Activated effector memory CD4-positive, alpha-beta T cell treated with anti-CD3 and anti-CD28 coated beads, Interleukin-2, amount 50 U/mL, for 16 hours (primary cell): ENCODE measurements at regions not wholly inside any gene's neighbourhood (a gene's known extent, or its start where the extent isn't known, plus 50 kb on each side); places are given as distances from the start of the nearest gene placed in this dataset.

ENCODE experiments used
- DNase-seq: peaks from one replicate; pipeline ENCODE4 v3.0.0-alpha.2; 2020

DNA sequence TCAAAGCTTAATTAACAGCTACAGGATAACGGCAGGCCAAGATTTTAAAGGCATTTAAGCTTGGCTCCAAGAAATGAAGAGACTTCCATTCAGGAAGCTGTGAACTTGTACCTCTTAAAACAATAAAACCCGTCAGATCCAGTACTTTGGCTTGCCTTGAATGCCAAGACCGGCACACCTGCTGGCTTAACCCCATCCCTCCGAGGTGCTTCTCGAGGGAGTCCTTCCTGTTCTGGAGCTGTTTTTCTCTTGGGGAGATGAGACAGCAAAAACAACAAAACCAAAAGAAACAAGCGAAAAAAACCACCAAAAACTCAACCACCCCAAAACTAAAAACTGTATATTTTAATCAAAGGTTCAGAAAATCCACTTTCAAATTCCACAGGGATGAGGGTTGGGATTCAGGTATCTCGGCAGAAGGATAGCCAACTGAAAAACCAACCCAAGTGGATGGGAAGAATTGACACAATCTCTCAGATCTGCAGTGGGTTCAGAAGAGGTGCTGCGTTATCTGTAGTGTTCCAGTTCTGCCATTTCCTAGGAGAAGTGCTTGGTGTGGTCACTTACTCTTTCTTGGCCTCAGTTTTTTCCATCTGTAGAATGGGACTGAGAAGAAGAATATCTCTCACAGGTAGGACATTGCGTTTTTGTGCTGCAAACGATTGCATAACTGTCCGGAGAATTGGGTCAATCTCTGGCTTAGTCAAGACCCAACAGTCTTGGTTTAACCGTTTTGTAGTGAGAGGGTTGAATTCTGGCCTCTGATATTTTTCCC, 420.1 kb downstream of the VRK1 start:
- DNase-seq, result no peak

GRCh38 chr14:97218274-97218673, 421.1 kb downstream of the VRK1 start:
- no peak for DNase-seq

- peak; percentile 66 for DNase-seq
Measured at GRCh38 chr14:97218691-97219430, 421.7 kb downstream of the VRK1 start.

DNA sequence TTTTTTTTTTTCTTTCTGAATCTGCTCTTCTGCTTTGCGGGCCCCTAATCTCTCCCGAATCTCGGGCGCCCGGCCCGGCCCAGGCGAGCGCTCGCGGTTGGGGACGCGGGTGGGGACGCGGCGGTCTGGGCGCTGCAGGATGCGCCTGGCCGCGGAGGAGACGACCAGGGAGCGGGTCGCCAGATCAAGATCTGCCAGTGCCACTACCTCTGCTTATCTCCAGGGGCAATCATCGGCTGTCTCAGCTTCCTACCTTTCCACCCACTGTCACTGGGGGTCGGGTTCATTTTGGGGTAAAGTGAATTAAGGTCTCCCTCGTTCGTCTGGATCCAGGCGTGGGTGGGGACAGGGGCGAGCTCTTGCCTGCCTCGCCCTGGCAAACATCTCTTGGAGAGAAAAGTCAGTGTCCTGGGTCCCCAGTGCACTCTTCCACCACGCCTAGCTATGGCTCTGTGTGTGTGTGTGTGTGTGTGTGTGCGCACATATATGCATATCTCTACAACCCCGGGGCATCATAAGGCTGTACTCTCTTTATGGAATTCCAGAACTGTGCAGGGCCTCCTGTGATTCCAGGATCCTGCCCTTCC, 422.3 kb downstream of the VRK1 start:
- DNase-seq, result no peak

- DNase-seq, result no peak
Measured at GRCh38 chr14:97221572-97222285, 424.5 kb downstream of the VRK1 start.

DNA sequence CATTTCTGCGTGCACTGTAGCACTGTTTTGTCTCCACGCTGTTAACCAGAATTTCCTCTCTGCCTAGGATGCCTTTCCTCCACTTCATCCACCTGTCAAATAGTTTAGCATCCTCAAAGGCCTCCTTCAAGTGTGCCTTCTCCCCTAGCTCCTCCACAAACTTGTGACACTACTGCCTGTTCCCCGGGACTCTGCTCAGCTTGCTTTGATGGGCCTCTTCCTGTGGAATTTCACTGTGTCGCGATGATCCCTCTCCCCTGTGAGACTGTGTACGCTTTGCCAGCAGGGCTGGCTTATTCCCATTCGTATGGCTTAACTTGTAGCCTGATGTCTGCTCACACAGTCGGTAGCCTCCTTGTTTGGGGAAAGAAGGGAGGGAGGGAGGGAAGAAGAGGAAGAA, 426.8 kb downstream of the VRK1 start:
- no peak for DNase-seq

DNA sequence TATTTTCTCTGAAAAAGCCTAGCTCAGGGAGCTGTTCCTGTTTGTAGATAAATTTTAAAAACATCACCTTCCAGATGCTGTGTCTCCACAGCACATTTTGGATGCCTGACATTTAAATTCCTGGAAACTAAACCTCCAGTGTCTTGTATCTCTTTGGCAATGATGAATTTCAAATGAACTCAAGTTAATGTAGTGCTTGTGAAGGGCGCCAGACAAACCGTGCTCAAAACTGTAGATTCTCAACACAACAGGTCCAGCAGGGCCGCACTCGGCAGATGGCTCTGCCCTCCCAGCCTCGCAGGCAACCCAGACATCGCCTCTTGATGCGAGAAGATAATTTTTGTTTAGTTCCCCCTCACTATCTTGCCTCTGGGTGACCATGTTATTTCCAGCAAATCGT, 432.9 kb downstream of the VRK1 start:
- no peak for DNase-seq

DNA sequence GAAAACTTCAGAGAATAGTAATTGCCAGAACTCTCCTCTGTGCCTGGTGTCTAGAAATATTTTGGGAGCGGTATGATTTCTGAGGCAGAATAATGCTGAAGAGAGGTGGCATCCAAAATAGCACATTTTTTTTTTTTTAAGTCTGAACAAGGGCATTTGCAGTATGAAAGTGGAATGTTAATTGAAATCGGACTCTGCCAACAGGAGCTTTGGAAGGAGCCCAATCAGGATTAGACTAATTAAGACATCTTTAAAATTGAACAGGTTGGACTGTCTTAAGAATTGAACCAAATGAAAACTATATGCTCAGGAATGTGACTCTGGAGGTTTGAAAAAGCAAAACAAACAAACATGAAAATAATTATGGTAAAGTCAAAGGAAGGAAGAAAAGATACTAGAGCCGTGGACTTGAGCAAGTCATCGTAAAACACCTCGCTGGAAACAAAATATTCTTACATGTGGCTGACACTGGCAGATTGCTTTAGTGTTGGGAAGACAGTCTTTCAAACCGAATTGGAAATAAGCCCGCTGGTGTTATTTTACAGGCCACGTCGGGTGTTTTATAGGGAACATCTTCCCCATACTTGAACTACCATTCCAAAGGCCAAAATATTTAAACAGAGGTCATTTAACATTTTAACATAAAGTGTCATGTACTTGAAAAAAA, 436.3 kb downstream of the VRK1 start:
- no peak for DNase-seq

- no peak for DNase-seq
Measured at GRCh38 chr14:97246648-97247047, 449.5 kb downstream of the VRK1 start.

DNA sequence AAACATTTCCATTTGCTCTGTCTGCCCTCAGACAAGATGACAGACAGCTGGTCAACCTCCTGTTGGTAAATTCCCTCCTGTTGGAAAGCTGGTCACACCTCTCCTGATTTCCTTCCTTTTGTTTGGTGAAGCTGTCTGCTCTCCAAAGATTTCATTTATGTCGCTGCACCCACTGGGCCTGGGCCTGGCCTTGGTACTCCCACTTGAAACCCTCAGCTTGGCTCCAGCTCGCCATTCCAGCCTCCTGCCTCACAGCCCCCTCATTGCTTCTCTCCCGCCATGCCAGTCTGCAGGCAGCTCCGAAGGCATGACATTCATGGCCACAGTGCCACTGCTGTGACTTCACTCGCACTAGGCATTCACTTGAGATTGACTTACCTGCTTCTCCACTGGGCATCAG, 451.8 kb downstream of the VRK1 start:
- DNase-seq, result no peak

- DNase-seq, result no peak
Measured at GRCh38 chr14:97250931-97251330, 453.7 kb downstream of the VRK1 start.

DNA sequence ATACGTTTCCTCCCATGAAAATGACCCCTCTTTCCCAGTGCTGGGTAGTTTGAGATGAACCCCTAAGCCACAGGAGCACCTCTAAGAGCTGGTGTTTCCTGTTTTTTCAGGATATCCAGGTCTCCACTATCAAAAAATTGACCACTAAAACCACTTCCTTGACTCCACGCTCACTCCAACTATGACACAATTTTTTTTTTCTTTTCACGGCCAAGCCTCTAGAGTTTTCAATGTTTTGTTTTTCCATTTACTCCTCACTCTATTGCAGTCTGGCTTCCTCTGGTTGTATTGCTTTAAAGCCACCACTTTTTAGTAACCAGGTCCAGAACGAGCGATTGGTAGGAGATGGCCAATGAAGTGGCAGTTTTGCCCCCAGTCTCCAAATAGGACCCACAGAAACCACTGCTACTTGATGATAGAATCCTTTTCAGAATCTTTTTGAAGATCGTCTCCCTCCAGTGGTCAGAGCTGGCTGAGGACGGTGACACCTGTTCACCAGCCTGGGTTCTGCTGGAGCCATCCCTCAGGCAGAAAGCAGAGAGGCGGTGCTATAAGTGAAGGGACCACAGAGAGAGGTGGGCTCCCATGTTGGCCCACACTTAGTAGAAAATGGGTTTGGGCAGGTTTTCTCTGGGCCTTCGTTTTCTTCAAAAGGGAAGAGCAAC, 454.4 kb downstream of the VRK1 start:
- no peak for DNase-seq

DNA sequence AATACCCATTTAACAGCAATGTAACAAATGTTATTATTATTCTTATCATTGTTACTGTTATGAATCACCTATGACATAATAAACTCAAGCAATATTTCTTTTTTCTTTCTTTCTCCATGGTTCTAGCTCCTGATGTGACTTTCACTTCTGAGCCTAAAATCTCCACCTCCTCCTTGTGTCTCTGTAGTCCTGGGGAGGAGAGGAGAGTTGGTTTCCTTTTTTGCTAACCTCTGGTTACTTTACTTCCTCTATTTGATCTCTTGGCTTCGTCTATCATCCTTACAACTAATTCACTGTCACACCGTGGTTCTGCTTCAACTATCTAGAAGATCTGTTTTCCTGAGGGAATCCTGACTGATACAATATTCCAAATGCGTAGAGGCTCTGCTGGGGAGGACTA, 456.6 kb downstream of the VRK1 start:
- no peak for DNase-seq

GRCh38 chr14:97262336-97262735, 465.2 kb downstream of the VRK1 start:
- DNase-seq, result no peak

DNA sequence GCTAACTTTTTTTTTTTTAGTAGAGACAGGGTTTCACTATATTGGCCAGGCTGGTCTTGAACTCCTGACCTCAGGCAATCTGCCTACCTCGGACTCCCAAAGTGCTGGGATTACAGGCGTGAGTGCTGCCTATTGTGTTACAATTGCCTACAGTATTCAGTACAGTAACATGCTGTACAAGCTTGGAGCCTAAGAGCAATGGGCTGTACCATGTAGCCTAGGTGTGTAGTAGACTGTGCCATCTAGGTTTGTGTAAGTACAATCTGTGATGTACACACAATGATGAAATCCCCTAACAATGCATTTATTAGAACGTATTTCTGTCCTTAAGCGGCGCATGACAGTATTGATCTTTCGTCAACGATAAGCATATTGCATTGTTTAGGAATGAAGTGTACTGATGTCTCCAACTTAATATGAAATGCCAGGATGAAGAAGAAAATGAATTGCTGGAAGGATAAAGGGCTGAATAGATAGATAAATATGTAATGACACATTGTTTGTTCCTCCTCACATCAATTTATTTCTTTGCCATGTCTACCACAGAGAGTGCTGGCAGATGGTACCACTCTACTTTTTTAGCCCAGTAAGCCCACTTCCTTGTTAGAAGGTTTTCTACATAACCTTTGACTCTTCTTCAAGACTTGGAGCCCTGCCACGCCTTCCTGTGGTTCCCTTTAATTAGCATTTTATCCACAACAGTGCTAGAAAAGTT, 467.5 kb downstream of the VRK1 start:
- DNase-seq, result no peak

DNA sequence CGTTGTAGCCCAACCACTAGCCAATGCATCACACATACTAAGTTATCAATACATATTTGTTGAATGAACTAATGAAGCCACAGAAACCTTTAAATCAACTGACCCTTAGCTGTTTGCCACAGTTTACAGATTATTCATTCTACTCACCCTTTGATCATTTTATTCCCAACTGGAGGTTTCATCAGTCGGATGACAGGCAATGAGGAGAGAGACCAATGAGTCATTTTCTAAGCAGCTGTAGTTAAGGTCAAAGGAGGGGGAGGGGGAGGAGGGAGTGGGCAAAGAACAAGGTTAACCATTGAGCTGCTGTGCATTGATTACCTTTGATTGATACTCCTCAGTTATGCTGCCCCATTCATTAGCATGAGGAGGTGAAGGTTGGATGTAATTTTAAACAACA, 469.5 kb downstream of the VRK1 start:
- DNase-seq, result no peak

DNA sequence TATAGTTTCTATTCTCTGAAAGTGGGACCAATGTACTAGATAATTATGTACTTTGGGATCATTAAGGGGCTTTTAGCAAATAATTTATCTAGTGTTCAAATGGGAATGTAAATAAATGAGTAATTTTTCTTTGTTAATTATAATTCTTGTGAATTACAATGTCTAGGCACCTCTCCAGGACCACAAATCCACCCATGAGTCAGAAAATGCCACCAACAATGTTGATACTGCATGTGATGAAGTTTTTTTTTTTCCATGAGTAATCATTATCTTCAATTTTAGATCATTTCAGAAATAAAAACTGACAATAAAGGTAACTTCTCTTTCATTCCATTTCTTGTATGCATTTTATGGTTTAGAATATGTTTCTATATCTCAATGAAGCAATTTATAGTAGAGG, 470.3 kb downstream of the VRK1 start:
- DNase-seq, result no peak

- no peak for DNase-seq
Measured at GRCh38 chr14:97268097-97268496, 470.9 kb downstream of the VRK1 start.

DNA sequence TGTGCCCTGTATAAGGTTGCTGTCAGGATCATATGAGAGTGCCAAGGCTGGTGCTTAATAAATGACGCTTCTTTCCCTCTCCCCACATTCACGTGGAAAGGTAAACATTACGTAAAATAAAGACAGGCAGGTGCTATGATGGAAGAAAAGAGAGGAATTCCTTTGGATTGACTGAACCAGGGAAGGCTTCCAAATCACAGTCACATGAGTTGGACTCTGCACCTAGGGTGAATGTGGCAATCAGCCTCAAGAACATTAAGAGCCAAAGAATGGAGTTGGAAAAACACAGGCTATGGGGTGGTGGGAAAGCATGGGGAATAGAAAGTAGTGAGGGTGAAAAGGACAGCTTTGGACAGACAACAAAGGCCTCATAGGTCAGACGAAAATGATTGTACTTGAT, 473.1 kb downstream of the VRK1 start:
- DNase-seq, result no peak

GRCh38 chr14:97271451-97271960, 474.3 kb downstream of the VRK1 start:
- no peak for DNase-seq

GRCh38 chr14:97273540-97273939, 476.4 kb downstream of the VRK1 start:
- no peak for DNase-seq

- no peak for DNase-seq
Measured at GRCh38 chr14:97274626-97275025, 477.4 kb downstream of the VRK1 start.
